ENCODE measurements at regions not wholly inside any gene's neighbourhood (a gene's known extent, or its start where the extent isn't known, plus 50 kb on each side); places are given as distances from the start of the nearest gene placed in this dataset.

DNA sequence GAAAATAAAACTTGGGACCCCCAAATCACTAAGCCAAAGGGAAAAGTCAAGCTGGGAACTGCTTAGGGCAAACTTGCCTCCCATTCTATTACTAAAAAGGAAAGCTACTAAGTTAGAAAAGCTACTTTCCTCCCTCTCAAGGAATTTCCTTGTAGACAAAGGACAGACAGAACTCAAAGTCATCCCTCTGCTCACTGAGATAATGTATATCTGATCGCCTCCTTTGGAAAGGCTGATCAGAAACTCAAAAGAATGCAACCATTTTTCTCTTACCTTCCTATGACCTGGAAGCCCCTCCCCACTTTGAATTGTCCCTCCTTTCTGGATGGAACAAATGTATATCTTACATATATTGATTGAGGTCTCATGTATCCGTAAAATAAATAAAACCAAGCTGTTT, 190.5 kb upstream of the DCN start:
- Mint-ChIP-seq H3K27ac (no peak overlapping the region), H3K4me1 (no peaks in the 10 kb centered on the region), H3K9me3 (ENCODE audit: insufficient read depth) (no peaks in the 10 kb centered on the region), H3K27me3 (peaks cover 13% of the 10 kb centered on the region), H3K4me3 (no peak overlapping the region)
- no peak overlapping the region for H3K4me2 ChIP-seq (replicated peaks; ENCODE audit: low read depth, low read length, poor library complexity, severe bottlenecking)
- no CpG with 5 or more reads among the region's 2 CpGs for WGBS (ENCODE audit: insufficient coverage)
- peaks cover 0 to 4% of the 10 kb centered on the region in 2 donors for H3K4me1 ChIP-seq (ENCODE audit: control insufficient read depth in 2 of 2, insufficient read depth in 2 of 2, low read length in 2 of 2)
- H3K27me3 ChIP-seq (replicated peaks in 1 of 4; ENCODE audit: control extremely low read depth in 1 of 4, control insufficient read depth in 3 of 4, insufficient read depth in 4 of 4, low read length in 3 of 4): no peaks in the 10 kb centered on the region
- H3K79me2 ChIP-seq (ENCODE audit: control insufficient read depth, insufficient read depth, low read length): no peaks in the 10 kb centered on the region
- ChIA-PET POLR2A (no interaction called here), CTCF (interaction anchor here (4.2 kb wide), 1 partner anchor 10 kb away, joined by 23 read pairs; no protein-coding TSS in a partner anchor)
- intact Hi-C loops (cut with micrococcal nuclease): no loop called here
- no peak for ATAC-seq (ENCODE audit: low read depth)
- H4K20me1 ChIP-seq (ENCODE audit: control insufficient read depth, insufficient read depth, low read length, poor library complexity, severe bottlenecking): no peaks in the 10 kb centered on the region
- H3K9ac ChIP-seq (ENCODE audit: low read length): no peak overlapping the region
- no peak overlapping the region for H2AFZ ChIP-seq (ENCODE audit: insufficient read depth, low read depth, low read length, poor library complexity, severe bottlenecking)
- H3K9me3 ChIP-seq (ENCODE audit: control extremely low read depth in 1 of 3, control insufficient read depth in 2 of 3, insufficient read depth in 1 of 3, low read length in 2 of 3): no peaks in the 10 kb centered on the region
- TF ChIP-seq EZH2 (IDR thresholded peaks at IDR 0.05; ENCODE audit: borderline replicate concordance, insufficient read depth, low read depth, low read length, poor library complexity, severe bottlenecking) (no peak), CTCF (IDR thresholded peaks at IDR 0.05) (no peak)
- no peak overlapping the region for H3K27ac ChIP-seq (ENCODE audit: low read length in 2 of 2)
- DNase-seq: no peak
- H3K36me3 ChIP-seq (replicated peaks in 1 of 2; ENCODE audit: control extremely low read depth in 1 of 2, control insufficient read depth in 1 of 2, extremely low read depth in 1 of 2, insufficient read depth in 2 of 2, low read length in 1 of 2): no peaks in the 10 kb centered on the region
- H3K4me3 ChIP-seq (ENCODE audit: control extremely low read depth in 1 of 5, extremely low read depth in 1 of 5, insufficient read depth in 1 of 5, low read depth in 2 of 5, low read length in 4 of 5): no peak overlapping the region

DNA sequence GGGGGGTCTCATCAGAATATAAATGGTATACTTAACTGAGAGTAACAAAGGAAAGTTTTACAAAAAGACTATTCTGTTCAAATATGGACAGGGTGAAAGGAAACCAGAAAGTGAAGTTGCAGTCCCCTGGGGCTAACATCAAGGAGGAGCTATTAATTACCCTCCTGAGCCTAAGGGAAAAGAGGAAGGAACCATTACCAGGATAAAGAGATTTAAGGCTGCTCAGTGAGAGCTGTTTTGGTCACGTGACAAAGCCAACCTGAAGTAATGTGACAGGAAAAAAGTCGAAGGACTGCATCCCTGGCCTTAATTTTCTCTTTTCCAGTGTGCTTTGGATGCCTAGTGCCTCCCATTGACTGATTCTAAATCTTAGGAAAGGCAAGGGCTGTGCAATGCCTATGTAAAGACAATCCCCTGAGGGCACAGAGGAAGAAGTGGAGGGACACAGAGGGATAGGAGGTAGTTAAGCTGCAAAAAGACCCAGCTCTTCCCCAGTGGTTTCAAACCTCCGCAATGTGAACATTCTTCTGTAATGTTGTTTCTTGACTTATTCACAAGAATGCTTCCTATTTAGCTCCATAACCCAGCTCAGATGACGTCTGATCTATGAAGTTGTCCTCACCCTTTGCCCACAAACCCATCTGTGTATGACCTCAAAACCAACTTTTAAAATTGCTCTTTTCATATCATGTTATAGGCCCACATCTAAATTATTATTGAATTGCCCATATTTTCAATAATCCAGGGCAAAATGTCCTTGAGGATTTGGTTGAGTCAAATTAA, 187.7 kb upstream of the DCN start:
- H3K4me1 ChIP-seq (ENCODE audit: control insufficient read depth in 2 of 2, insufficient read depth in 2 of 2, low read length in 2 of 2): peaks cover 0 to 4% of the 10 kb centered on the region in 2 donors
- no peaks in the 10 kb centered on the region for H4K20me1 ChIP-seq (ENCODE audit: control insufficient read depth, insufficient read depth, low read length, poor library complexity, severe bottlenecking)
- no peaks in the 10 kb centered on the region for H3K79me2 ChIP-seq (ENCODE audit: control insufficient read depth, insufficient read depth, low read length)
- no peaks in the 10 kb centered on the region for H3K36me3 ChIP-seq (replicated peaks in 1 of 2; ENCODE audit: control extremely low read depth in 1 of 2, control insufficient read depth in 1 of 2, extremely low read depth in 1 of 2, insufficient read depth in 2 of 2, low read length in 1 of 2)
- no peaks in the 10 kb centered on the region for H3K9me3 ChIP-seq (ENCODE audit: control extremely low read depth in 1 of 3, control insufficient read depth in 2 of 3, insufficient read depth in 1 of 3, low read length in 2 of 3)
- no peaks in the 10 kb centered on the region for H3K9me3 Mint-ChIP-seq (ENCODE audit: insufficient read depth)
- DNase-seq: no peak
- TF ChIP-seq EZH2 (IDR thresholded peaks at IDR 0.05; ENCODE audit: borderline replicate concordance, insufficient read depth, low read depth, low read length, poor library complexity, severe bottlenecking): no peak
- no peak for TF ChIP-seq CTCF (IDR thresholded peaks at IDR 0.05)
- H3K4me2 ChIP-seq (replicated peaks; ENCODE audit: low read depth, low read length, poor library complexity, severe bottlenecking): no peak overlapping the region
- no peak overlapping the region for H3K4me3 ChIP-seq (ENCODE audit: control extremely low read depth in 1 of 5, extremely low read depth in 1 of 5, insufficient read depth in 1 of 5, low read depth in 2 of 5, low read length in 4 of 5)
- ChIA-PET POLR2A (no interaction called here), CTCF (interaction anchor here (3.4 kb wide), 1 partner anchor 11 kb away, joined by 17 read pairs; no protein-coding TSS in a partner anchor)
- intact Hi-C loops (cut with micrococcal nuclease): no loop called here
- 15% methylated on average over 3 of the region's 4 CpGs for WGBS (ENCODE audit: insufficient coverage)
- peaks cover 13% of the 10 kb centered on the region for H3K27me3 Mint-ChIP-seq
- no peak overlapping the region for H3K9ac ChIP-seq (ENCODE audit: low read length)
- H3K4me1 Mint-ChIP-seq: no peaks in the 10 kb centered on the region
- no peak overlapping the region for H3K4me3 Mint-ChIP-seq
- no peak overlapping the region for H3K27ac Mint-ChIP-seq
- no peak overlapping the region for H2AFZ ChIP-seq (ENCODE audit: insufficient read depth, low read depth, low read length, poor library complexity, severe bottlenecking)
- H3K27me3 ChIP-seq (replicated peaks in 1 of 4; ENCODE audit: control extremely low read depth in 1 of 4, control insufficient read depth in 3 of 4, insufficient read depth in 4 of 4, low read length in 3 of 4): no peaks in the 10 kb centered on the region
- no peak overlapping the region for H3K27ac ChIP-seq (ENCODE audit: low read length in 2 of 2)
- ATAC-seq (ENCODE audit: low read depth): no peak
